Testis (tissue), 2 donors: ENCODE measurements at regions not wholly inside any gene's neighbourhood (a gene's known extent, or its start where the extent isn't known, plus 50 kb on each side); places are given as distances from the start of the nearest gene placed in this dataset.

Source experiments
- CTCF ChIP-seq, 3 experiments: fragments of 450-650 bp in 2 of 3; fragments of 200-600 bp in 1 of 3; sonication (generic) in 1 of 3; IDR thresholded peaks; one replicate each; pipeline ENCODE4 v1.5.1; 2016 to 2019; ENCODE audit warnings: antibody characterized with exemption in 3 of 3, mild to moderate bottlenecking in 2 of 3, moderate library complexity in 1 of 3
- POLR2A ChIP-seq: fragments of 450-650 bp; IDR thresholded peaks from one replicate; pipeline ENCODE4 v1.6.1; 2017; ENCODE audit warnings: antibody characterized with exemption, mild to moderate bottlenecking, moderate library complexity

GRCh38 chr14:97655169-97655948 is 858.2 kb downstream of the VRK1 start:
- no peak for TF ChIP-seq POLR2A
- TF ChIP-seq CTCF (IDR thresholded peaks at IDR 0.05): no peak
